ENCODE measurements at regions not wholly inside any gene's neighbourhood (a gene's known extent, or its start where the extent isn't known, plus 50 kb on each side); places are given as distances from the start of the nearest gene placed in this dataset.

DNA sequence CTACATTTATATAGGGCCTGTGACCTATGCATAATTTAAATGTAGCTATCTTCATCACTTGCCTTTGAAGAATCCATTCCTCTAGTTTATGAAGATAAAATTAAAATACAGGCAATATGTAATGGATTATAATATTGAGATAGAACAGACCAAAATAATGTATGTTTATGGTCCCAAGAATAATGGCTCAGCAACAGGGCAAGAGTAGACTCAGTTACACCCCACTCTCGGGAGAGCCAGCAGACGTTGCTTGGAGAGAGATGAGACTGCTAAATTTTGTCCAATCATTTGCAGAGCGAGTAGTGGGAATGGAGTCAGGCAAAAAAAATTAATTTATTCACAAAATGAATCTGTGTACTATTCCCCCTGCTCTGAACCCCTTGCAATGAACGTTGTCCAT, 223.2 kb upstream of the FAT4 start:
- no peak for TF ChIP-seq CTCF (IDR thresholded peaks at IDR 0.05)
- no peak for TF ChIP-seq POLR2A (IDR thresholded peaks at IDR 0.05)

Data from esophagus squamous epithelium (tissue), 4 donors.